Activated CD8-positive, alpha-beta T cell treated with anti-CD3 and anti-CD28 coated beads for 36 hours (primary cell): ENCODE measurements at regions not wholly inside any gene's neighbourhood (a gene's known extent, or its start where the extent isn't known, plus 50 kb on each side); places are given as distances from the start of the nearest gene placed in this dataset.

Source experiments
- ATAC-seq: fragments of 200-7000 bp; cut with Tn5 transposase; one replicate; pipeline ENCODE4 v1.10.0; 2021; ENCODE audit warnings: mild to moderate bottlenecking, moderate library complexity
- CTCF ChIA-PET: fragments of 350-600 bp; sonication (Branson Sonifier 250); formaldehyde crosslinking; loops from one replicate; lab custom pipeline; 2021; ENCODE audit warnings: antibody characterized with exemption; lab: Charles Lee
- POLR2A ChIA-PET: fragments of 350-600 bp; sonication (Branson Sonifier 250); formaldehyde crosslinking; loops from one replicate; lab custom pipeline; 2021; ENCODE audit warnings: antibody characterized with exemption; lab: Charles Lee
- DNase-seq: peaks from one replicate; pipeline ENCODE4 v3.0.0-alpha.2; 2020
- H3K27ac Mint-ChIP-seq: one replicate; pipeline ENCODE4 v1.8.0; 2021; ENCODE audit warnings: mild to moderate bottlenecking, mixed read lengths
- H3K27me3 Mint-ChIP-seq: one replicate; pipeline ENCODE4 v1.8.0; 2021; ENCODE audit warnings: mixed read lengths
- H3K36me3 Mint-ChIP-seq: one replicate; pipeline ENCODE4 v1.8.0; 2021; ENCODE audit warnings: low read depth, mixed read lengths
- H3K4me1 Mint-ChIP-seq: one replicate; pipeline ENCODE4 v1.8.0; 2021; ENCODE audit warnings: low read depth, mixed read lengths
- H3K4me3 Mint-ChIP-seq: one replicate; pipeline ENCODE4 v1.8.0; 2021; ENCODE audit warnings: mild to moderate bottlenecking, moderate library complexity, mixed read lengths
- H3K9me3 Mint-ChIP-seq: one replicate; pipeline ENCODE4 v1.8.0; 2021; ENCODE audit warnings: mixed read lengths
- intact Hi-C: fragments of 100-400 bp; cut with micrococcal nuclease; formaldehyde crosslinking; loops from one replicate; pipeline ENCODE4 v1.10.0; 2022
- TF ChIP-seq, protein P1 (sequence below): fragments of 200-600 bp; IDR thresholded peaks from one replicate; pipeline ENCODE4 v1.8.0; 2022; ENCODE audit warnings: antibody characterized with exemption, mild to moderate bottlenecking

- ATAC-seq (no peak), DNase-seq (no peak)
- H3K27ac Mint-ChIP-seq = no peak overlapping the region
- TF ChIP-seq, protein P1, sequence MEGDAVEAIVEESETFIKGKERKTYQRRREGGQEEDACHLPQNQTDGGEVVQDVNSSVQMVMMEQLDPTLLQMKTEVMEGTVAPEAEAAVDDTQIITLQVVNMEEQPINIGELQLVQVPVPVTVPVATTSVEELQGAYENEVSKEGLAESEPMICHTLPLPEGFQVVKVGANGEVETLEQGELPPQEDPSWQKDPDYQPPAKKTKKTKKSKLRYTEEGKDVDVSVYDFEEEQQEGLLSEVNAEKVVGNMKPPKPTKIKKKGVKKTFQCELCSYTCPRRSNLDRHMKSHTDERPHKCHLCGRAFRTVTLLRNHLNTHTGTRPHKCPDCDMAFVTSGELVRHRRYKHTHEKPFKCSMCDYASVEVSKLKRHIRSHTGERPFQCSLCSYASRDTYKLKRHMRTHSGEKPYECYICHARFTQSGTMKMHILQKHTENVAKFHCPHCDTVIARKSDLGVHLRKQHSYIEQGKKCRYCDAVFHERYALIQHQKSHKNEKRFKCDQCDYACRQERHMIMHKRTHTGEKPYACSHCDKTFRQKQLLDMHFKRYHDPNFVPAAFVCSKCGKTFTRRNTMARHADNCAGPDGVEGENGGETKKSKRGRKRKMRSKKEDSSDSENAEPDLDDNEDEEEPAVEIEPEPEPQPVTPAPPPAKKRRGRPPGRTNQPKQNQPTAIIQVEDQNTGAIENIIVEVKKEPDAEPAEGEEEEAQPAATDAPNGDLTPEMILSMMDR = no peak
- H3K27me3 Mint-ChIP-seq = no peaks in the 10 kb centered on the region
- peaks cover 2% of the 10 kb centered on the region for H3K36me3 Mint-ChIP-seq
- POLR2A ChIA-PET = interaction anchor here (1.0 kb wide), 1 partner anchor 79 kb away, joined by 3 read pairs; no protein-coding TSS in a partner anchor
- CTCF ChIA-PET = no interaction called here
- no peak overlapping the region for H3K4me3 Mint-ChIP-seq
- intact Hi-C loops = no loop called here
- H3K4me1 Mint-ChIP-seq = peaks cover 28% of the 10 kb centered on the region
- H3K9me3 Mint-ChIP-seq = peaks cover 2% of the 10 kb centered on the region
Observed at GRCh38 chr13:40172878-40173277, 493.6 kb downstream of the FOXO1 start.

DNA sequence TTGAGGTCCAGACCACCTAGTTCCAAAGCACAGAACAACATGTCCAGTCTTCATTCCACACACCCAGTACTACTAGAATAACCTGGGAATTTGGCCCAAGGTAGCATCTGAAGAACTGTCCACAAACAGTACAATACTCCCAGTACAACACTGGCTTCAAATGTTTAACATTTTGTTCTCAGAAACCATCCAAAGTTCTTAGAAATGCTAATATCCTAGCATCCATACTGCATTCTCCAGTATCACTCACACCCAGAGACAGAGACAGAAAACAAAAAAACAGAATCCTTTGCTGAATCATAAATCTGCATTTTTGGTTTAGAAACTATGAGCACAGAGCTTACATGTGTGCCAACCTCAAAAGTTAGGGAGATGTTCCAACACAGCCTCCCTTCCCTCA is 490.8 kb downstream of the FOXO1 start:
- no peak for ATAC-seq
- TF ChIP-seq, protein P1 = no peak
- Mint-ChIP-seq H3K36me3 (peaks cover 2% of the 10 kb centered on the region), H3K4me1 (peaks cover 35% of the 10 kb centered on the region), H3K27ac (no peak overlapping the region), H3K9me3 (peaks cover 2% of the 10 kb centered on the region), H3K27me3 (no peaks in the 10 kb centered on the region), H3K4me3 (no peak overlapping the region)
- ChIA-PET CTCF (interaction anchor here (0.5 to 1.5 kb wide), 3 partner anchors 9 to 234 kb away, joined by 3 to 5 read pairs (median 4); no protein-coding TSS in a partner anchor), POLR2A (interaction anchor here (0.6 to 1.4 kb wide), 3 partner anchors 11 to 70 kb away, joined by 3 to 4 read pairs (median 3); no protein-coding TSS in a partner anchor)
- DNase-seq = no peak
- intact Hi-C loops = no loop called here

- ATAC-seq = no peak
- ChIA-PET CTCF (interaction anchor here (1.3 to 1.5 kb wide), 2 partner anchors 9 to 234 kb away, joined by 4 to 5 read pairs; no protein-coding TSS in a partner anchor), POLR2A (interaction anchor here (0.6 to 1.3 kb wide), 2 partner anchors 11 to 70 kb away, joined by 3 read pairs; no protein-coding TSS in a partner anchor)
- no peak for DNase-seq
- H3K4me1 Mint-ChIP-seq = peaks cover 30% of the 10 kb centered on the region
- intact Hi-C loops = no loop called here
- H3K36me3 Mint-ChIP-seq = no peaks in the 10 kb centered on the region
- TF ChIP-seq, protein P1 = no peak
- H3K27me3 Mint-ChIP-seq = no peaks in the 10 kb centered on the region
- no peaks in the 10 kb centered on the region for H3K9me3 Mint-ChIP-seq
- no peak overlapping the region for H3K27ac Mint-ChIP-seq
- H3K4me3 Mint-ChIP-seq = no peak overlapping the region
Observed at GRCh38 chr13:40176242-40176641, 490.2 kb downstream of the FOXO1 start.

DNA sequence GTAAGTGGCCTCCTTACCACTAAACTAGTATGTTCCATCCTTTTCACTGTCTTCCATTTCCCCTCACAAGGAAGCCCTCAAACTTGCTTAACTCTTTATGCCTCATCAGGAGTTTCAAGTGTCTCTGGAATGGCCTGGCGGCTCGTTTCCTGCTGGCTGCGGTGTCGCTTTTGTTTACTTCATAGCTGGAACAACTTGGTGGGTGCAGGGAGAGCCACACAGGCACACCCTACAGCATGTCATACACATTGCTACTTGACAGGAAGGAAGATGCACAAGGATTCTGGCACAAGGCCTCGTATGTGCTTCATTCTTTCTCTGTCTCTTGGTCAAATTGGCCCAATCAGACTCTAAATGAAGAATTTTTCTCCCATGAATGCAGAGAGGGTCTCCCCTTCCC is 488.3 kb downstream of the FOXO1 start:
- Mint-ChIP-seq H3K27me3 (no peaks in the 10 kb centered on the region), H3K36me3 (no peaks in the 10 kb centered on the region), H3K27ac (no peak overlapping the region), H3K4me3 (no peak overlapping the region), H3K9me3 (no peaks in the 10 kb centered on the region), H3K4me1 (peaks cover 31% of the 10 kb centered on the region)
- intact Hi-C loops = no loop called here
- DNase-seq = no peak
- CTCF ChIA-PET = no interaction called here
- TF ChIP-seq, protein P1 = no peak
- POLR2A ChIA-PET = interaction anchor here (0.7 to 0.9 kb wide), 2 partner anchors 9 to 42 kb away, joined by 3 read pairs; no protein-coding TSS in a partner anchor
- ATAC-seq = no peak

GRCh38 chr13:40179445-40180281 is 486.8 kb downstream of the FOXO1 start:
- POLR2A ChIA-PET = interaction anchor here (0.6 to 2.1 kb wide), 4 partner anchors 8 to 255 kb away, joined by 3 to 6 read pairs (median 4); no protein-coding TSS in a partner anchor
- DNase-seq (no peak), ATAC-seq (no peak)
- peaks cover 39% of the 10 kb centered on the region for H3K4me1 Mint-ChIP-seq
- H3K27ac Mint-ChIP-seq = no peak overlapping the region
- TF ChIP-seq, protein P1 = no peak
- CTCF ChIA-PET = interaction anchor here (1.1 to 2.2 kb wide), 3 partner anchors 10 to 503 kb away, joined by 3 to 8 read pairs (median 3); no protein-coding TSS in a partner anchor
- H3K4me3 Mint-ChIP-seq = no peak overlapping the region
- H3K36me3 Mint-ChIP-seq = no peaks in the 10 kb centered on the region
- no peaks in the 10 kb centered on the region for H3K9me3 Mint-ChIP-seq
- intact Hi-C loops = loop anchor here (10.0 kb wide), 1 partner anchor 485 kb away; the partner anchor contains the start of gene FOXO1
- no peaks in the 10 kb centered on the region for H3K27me3 Mint-ChIP-seq
